NCI-H2107 (cell line): ENCODE measurements at regions not wholly inside any gene's neighbourhood (a gene's known extent, or its start where the extent isn't known, plus 50 kb on each side); places are given as distances from the start of the nearest gene placed in this dataset.
A peak's percentile ranks its signal among the peaks of the same experiment; 100 is the strongest.

Experiments
- DNase-seq: peaks from one replicate; lab custom pipeline; 2025; lab: John Stamatoyannopoulos, UW

DNA sequence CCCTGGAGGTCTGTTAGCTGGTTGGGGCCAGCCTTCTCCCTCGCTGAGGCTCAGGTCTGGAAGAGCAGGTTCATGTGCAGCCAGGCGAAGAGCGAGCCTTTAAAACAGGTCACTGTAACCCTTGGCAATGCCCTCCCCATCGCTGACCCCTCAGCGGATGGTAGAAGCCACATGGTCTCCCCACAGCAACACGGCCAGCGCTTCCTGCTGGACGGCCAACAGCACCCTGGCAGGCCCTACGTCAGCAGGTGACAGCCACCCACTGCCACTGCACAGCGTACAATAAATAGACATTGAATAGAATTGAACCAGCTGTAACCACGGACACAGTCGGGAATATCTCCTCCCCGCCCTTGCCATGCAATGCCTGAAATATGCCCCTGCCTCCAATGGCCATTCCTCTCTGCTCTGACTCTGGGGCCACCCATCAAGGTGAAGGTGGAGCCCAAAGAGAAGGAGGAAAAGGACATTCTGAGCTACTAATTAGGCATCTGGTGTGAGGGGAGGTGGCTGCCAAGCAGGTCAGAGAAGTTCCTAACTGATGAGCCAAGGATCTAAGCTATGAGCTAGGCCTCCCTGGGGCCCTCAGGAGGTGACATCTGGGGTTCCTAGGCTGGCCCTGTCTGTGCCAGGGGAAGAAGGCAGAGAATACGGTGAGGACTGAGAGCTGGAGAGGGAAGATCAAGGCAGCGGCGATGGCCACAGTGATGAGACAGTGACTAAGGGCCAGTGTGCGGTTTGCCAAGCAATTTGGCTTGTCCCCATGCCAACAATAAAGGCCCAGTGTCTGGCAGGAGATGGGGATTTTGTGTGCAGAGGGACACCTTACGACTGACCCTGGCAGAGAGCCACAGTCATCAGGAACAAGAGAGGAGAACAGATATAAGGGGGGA lies 202.3 kb downstream of the BCOR start:
- DNase-seq = no peak

DNA sequence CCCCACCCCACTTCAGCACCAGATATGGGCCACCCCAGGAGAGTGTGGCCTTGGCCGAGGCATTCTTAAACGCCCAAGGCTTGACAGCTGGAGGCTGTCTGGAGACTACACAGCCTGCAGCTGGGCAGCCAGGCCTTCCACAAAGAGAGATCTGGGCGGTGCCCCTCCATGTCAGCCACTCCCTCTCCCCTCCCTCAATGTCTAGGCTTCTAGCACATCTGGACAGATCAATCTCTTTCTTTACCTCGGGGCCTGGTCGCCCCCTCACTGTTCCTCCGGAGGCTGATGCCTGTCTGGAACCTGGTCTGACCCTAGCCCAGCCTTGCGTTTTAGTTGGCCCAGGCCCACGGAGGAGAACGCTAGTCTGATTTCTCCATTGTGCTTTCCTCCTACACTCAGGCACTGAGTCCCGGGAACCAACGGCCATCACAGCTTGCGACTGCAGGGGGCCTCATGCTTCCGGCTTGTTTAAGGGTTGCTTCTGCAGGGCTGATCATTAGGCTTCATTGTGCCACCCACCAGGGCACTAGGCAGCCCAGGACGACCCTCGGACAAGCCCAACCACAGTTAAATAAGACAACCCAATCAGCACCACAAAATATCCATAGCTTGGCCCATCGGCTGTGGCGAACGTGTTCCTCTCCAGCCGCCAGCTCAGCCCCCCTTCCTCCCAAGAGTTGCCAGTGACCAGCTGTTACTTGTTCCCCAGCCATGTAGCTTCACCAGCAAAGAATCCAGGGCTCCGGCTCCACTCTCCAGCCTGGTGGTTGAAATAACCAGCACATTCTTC lies 200.6 kb downstream of the BCOR start:
- no peak for DNase-seq

DNA sequence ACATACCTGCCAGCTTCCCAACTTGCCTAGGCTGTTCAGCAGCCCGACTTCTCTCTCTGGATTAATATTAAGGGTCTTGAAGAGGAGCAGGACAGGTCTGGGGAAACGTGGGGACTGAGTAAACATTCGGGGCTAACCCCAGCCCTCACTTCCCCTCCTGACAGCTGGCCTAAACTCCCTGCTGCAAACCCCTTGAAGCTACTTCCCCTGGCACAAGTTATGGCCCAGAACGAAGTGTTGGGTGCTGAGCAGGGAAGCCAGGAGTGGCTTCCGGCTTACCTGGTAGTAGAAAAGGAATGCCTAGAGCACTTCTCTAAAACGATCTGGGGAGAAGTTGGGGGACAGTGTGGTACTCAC lies 200.0 kb downstream of the BCOR start:
- no peak for DNase-seq

DNA sequence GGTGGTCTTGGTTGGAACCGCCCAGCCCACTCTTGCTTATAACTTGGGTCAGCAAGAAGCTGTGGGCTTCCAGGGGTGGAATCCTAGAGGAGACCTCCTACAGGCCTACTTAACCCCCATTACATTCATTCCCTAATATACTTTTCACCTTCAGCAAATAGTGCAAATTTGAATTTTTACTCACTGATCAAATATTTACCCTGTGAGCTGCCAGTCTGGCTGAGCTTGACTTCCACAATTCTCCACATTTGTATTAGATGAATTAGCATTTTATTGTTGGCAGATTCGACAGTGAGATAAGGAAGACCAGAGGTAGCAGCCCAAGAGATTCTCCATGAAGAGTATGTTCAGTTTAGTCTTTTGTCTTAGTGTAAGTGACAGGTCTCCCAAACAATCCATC lies 199.6 kb downstream of the BCOR start:
- DNase-seq = no peak

DNA sequence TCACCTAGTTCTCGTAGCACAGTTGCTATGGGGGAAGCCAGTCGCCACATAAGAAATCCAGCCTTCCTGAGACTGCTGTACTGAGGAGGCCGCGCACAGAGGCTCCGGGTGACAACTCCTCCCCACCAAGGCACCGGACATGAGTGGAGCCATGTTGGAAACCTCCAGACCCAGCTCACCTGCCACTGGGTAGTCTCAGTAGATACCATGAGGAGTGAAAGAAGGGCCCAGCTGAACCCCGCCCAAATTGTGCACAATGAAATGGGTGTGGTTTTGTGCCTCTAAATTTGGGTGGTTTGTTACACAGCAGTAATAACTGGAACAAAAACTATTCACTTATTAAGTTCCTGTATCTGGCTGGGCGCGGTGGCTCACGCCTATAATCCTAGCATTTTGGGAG lies 198.7 kb downstream of the BCOR start:
- no peak for DNase-seq

DNA sequence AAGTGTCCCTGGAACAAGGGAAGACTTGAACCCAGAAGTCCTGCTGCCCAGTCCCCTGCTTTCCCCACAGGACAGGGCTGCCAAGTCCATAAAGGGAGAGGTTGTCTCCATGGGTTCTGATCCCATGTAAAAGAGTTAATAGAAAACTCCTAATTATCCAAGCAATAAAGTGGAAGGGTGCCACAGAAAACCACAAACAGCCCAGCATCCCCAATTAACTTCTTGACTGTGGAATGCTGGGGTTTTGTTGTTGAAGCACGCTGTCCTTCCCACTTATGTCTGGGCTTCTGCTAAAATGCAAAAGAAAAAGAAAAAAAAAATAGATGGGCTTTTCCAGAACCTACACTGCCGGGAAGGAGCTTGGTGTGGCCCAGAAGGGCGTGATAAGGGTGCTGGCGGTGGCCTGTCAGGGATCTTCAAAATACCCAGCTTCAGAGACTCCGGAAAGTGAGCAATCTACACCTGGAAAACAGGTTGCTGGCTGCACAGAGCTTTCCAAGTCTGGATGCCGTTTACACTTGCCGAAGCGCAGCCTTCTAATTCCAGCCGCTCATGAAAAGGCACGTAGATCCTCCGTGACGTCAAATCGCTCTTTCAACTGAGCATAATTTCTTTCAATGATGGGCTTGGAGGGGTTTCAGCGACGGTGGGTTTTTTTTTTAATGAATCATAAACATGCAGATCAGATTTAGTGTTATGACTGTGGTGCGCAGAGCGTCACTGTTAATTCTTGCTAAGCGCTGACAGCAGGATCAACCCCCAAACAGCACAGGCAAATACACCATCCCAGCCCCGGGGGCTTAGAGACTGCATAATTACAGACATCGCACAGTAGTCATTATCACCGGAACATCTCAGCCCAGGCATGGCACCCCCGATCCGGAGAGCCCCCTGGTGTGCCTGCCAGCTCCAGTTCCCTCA lies 197.6 kb downstream of the BCOR start:
- peak; percentile 8 for DNase-seq

DNA sequence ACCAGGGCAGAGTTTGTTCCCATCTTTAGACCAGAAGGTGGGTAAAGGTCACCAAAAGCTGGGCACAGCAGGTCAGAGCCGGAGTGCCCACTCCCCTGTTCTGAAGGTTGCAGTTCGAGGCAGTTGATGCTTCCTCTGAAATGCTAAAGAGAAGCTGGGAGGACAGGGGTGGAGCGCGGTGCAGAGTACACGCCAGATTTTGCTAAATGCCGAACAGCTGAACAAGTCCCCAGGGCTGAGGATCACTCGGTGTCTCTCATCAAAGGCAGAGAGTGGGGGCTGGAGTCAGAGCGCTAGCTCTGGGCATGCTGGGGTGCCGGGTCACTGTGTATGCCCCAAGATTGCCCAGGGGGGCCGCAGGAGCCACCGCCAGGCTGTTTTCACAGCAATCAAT lies 197.0 kb downstream of the BCOR start:
- DNase-seq = peak; percentile 19

DNA sequence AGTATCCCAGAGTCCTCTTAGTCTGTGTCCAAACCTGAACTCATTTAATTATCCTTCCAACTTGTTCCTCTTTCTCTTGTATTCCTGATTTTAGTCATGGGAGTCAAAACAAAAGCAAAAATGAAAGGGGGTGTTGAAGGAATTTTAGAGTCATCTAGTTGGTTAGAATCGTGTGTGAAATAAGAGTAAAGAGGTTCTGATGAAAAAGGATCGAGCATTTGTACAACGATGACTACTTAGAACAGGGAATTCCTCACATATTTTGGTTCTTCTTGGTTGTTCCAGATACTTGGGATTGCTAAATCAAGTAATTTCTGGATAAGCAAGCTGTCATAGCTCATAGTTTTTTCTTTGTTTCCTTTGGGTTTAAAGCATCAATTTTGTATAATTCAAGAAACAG lies 194.4 kb downstream of the BCOR start:
- DNase-seq = no peak

DNA sequence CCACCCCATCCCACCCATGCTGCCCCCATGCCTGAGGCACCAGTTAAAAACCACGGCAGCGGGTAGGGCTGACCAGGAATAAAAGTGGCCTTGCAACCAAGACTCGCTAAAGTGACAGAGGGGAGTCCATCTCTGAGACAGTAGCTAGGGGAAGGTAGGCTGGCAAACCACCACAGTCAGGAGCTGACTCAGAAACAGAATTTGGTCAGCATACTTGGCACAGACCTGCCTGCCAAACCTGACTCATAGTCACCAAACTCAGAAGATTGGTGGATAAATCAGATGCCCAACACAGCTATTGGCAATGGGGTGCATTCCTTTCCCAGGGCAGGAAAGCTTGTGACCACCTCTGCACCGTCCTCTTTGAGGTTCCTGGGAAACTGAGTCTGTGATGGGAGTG lies 193.8 kb downstream of the BCOR start:
- DNase-seq = no peak

DNA sequence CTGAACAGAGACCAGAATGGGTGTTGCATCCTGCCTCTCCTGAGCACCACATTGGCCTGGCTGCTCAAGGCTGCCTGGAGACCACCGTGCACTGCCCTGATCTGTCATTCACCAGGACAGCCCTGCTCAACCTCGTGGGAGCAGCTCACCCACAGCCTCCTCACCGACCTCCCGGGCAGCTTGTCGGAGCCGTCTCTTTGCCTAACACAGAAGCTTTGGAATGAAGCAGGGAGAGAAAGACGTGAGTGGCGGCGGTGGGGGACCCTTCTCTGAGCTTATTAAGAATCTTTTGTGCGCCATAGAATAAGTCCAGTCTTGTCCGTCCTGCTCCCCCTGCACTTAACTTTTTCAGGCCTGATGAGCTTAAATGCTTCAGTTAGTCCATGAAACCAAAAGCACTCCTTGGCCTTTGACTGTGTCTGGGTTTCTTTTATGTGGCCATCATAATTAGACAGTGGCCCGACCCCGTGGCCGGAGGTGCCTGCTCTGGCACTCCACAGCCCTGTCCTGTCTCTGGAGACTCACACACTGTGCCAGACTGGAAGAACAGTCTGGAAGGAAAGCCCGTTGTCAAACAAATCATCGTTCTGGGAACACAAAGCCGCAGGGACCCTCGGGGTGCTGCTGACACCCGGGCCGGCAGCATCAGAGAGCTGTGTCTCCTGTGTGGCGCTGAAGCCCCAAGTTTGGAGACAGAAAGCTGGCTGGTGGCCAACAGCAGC lies 192.8 kb downstream of the BCOR start:
- DNase-seq = no peak

DNA sequence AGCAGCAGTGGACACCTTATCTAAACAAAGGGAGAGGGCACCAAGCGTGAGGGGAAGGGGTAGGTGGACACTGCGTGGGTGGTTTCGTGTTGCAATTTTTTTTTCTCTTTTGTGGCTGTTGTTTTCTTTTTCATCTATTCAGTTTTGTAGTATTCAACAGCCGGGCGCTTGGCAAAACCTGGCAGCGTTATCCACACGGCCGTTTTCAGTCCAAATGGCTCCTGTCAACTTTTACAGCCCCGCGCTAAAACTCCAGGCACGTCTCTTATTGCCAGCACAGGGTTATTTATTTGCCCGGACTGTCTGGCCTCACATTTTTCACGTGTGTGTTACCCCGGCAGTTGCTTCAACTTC lies 192.2 kb downstream of the BCOR start:
- no peak for DNase-seq

DNA sequence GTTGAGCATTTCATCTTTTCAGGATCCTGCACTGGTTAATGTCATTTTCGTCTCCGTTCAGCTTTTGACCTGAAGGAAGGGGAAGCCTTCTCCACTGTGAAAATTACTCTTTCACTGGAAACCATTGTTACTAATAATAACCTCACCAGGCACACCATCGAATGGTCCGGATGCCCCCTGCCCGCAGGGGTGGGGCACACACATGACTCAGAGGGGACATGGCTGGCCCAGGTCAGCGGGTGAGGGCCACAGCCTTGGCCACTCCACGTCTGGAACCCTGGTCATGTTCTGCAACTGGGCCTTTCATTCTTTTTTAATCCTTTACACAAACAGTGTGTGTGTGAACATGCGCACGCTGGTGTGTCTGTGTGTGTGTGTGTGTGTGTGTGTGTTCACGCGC lies 191.8 kb downstream of the BCOR start:
- no peak for DNase-seq

DNA sequence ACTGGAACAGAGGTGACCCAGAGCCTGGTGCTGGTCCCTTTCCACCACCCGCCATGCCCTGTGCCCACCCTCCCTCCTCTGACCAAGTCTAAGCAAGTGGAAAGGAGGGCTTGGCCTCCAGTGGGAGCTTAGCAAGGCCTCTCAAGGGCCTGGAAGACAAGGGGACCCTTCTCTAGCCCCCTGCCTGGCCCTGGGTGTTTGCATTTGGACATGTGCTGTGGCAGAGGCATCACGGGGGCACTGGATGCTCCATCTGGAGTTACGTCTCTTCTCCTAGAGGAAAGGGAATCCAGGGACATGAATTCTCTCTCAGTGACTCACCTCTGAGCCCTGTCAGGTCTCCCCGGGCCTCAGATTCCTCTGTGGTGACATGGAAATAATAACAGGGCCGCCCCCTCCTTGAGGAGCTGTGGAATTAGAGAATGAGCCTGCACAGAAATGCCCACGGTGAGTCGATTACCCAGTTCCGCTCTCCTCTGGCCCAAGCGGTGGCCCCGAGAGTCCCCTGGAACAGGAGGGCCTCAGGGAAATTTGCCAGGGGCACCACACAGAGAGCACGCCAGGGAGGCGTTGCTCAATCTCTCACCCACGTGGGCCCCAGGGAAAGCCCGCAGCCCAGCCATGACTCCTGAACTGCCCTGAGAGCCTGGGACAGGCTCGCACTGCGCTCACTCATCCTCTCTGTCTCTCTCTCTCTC lies 189.6 kb downstream of the BCOR start:
- DNase-seq = peak; percentile 4

DNA sequence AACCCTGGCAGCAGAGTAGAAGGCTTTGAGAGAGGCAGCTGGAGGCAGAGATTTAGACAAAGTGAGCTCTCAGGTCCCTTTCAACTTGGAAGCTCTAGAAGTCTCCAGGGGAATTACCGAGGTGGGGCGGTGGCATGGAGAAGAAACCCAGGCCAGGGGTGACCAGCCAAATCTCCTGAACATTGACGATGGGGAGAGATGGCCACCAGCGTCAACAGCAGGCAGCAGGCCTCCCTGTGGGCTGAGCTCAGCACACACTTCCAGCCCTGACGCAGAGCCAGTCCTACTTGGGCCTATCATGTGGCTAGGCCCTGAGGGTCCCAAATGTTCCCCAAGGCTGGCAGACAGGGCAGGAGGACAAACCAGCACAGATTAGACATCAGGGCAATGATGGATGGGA lies 187.8 kb downstream of the BCOR start:
- DNase-seq = no peak

DNA sequence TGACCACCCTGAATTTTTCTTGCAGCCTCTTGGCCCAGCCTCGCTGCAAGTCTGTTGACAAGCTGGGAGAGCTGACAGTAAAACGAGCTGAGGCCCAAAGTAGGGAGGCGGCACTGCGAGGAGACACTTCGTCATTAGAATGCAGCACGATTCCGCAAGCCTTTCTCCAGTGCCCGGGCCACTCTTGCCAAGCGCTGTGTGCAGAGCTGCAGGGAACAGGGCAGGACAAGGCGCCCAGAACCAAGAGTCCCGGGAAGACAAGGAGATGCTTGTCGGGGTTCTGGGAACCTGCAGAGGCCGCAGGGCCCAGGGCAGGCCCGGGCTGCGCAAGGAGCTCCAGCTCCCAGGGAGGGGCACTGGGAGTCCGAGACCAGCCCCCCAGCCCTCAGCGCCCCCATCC lies 187.1 kb downstream of the BCOR start:
- no peak for DNase-seq

DNA sequence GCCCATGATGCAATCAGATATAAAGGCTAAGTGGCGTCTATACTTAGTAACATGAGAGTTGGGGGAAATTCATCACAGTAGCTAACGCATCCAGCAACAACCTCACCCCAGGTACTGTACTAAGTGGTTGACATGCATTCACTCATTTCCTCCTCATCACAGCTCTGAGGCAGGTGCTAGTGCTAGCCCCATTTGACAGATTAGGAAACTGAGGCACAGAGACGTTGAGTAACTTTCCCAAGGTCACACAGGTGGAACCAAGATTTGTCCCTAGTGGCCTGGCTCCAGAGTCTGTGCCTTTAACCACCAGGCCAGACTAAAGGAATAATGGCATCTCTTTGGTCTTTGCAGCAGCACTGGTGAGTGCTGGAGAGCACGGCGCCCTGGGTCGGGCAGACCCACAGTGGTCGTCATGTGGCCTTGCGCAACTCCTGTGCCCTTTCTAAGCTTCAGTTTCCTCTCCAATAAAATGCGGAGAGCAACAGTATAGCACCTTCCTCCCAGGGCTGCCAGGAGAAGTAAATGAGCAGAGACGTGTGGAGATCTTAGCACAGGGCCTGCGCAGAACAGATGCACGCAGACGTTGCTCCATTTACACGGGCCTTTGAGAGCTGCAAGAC lies 186.4 kb downstream of the BCOR start:
- DNase-seq = no peak

DNA sequence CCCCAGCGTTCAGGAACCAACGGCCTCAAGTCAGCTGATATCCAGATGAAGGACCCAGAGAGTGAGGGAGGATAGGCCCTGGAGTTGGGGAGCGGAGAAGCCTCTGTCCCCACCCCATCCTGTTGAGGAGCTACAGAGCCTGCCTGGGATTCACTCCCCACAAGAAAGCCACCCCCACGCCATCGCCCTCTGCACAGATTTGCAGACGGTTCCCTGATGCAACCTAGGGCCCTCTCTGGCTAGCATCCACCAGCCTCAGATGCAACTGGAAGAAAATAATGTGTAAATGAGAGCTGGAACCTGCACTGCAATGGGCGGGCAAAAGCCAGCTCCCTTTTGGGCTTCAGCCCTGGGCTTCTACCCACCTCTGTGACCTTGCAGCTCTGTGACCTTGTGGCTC lies 185.6 kb downstream of the BCOR start:
- no peak for DNase-seq

DNA sequence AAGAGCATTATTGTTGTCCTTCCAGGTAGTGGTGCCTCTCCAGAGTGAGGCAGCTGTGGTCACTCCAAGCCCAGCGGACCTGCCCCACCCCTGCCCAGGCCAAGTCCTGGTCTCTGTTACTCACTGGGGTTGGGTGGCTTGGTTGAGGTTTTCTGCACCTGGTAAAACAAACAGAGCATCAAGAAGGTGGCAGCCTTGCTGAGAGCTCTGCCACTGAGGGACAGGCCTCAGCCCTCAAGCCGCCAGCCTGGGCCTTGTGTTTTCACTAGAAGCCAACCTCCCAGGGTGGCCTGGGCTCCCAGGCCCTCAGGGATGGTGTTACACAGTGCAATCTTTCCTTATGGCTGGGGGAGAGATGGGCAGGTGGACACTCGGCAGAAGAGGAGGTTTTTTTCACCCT lies 182.7 kb downstream of the BCOR start:
- peak; percentile 14 for DNase-seq

DNA sequence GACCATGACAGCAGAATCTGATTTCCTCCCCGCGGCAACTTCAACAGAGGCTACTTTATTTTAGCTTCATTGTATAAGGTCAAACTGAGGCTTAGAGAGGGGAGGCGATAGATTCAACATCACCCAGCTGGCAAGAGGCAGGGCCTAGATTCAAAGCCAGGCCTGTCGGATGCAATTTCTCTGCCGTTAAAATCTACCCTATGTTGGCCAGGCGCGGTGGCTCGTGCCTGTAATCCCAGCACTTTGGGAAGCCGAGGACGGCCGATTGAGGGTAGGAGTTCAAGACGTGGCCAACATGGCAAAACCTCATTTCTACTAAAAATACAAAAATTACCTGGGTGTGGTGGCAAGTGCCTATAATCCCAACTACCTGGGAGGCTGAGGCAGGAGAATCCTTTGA lies 182.2 kb downstream of the BCOR start:
- no peak for DNase-seq

DNA sequence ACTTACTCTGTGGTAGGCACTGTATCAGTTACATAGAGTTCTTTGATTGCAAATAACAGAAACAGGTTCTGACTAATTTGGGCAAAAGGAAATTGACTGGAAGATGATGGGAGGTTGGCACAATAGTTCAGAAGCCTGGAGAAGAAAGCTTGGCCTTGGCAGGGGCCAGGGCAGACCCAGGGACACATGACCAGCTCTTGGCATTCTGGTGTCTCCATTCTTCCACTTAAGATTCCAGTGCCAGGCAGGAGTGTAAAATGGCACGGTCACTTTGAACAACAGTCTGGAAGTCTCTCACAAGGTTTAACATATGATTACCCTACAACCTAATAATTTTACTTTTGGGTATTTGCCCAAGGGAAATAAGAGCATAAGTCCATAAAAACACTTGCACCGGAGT lies 175.9 kb downstream of the BCOR start:
- no peak for DNase-seq

DNA sequence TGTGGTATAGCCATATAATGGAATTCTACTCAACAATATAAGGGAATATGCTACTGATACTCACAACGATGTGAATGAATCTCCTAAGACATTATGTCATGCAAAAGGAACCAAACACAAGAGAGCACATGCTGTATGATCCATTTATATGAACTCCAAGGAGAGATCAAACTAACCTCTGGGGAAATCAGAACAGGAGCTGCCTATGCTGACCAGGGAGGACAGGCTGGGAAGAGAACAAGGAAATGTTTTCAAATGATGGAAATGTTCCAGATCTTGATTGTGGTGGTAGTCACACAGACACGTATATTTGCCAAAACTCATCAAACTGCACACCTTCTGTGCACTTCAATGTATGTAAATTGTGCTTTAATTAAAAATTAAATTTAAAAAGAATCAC lies 175.3 kb downstream of the BCOR start:
- no peak for DNase-seq
